WTC11 (cell line): ENCODE measurements at regions not wholly inside any gene's neighbourhood (a gene's known extent, or its start where the extent isn't known, plus 50 kb on each side); places are given as distances from the start of the nearest gene placed in this dataset.

Experiments
- ATAC-seq: fragments of 200-7000 bp; cut with Tn5 transposase; 2 replicates; pipeline ENCODE4 v1.10.0; 2021; ENCODE audit warnings: mild to moderate bottlenecking, moderate library complexity
- CTCF ChIA-PET: fragments of 300-600 bp; sonication (Branson Sonifier 250); formaldehyde crosslinking; loops from one replicate; lab custom pipeline; 2021; ENCODE audit warnings: antibody characterized with exemption; lab: Charles Lee
- POLR2A ChIA-PET: fragments of 350-600 bp; sonication (Branson Sonifier 250); formaldehyde crosslinking; loops from one replicate; lab custom pipeline; 2021; ENCODE audit warnings: antibody characterized with exemption; lab: Charles Lee
- DNase-seq: peaks from one replicate; pipeline ENCODE4 v3.0.0; 2021; ENCODE audit warnings: low spot score
- H3K27ac Mint-ChIP-seq: 2 replicates; pipeline ENCODE4 v1.8.0; 2021; ENCODE audit warnings: mixed read lengths
- H3K27me3 Mint-ChIP-seq: 2 replicates; pipeline ENCODE4 v1.8.0; 2021; ENCODE audit warnings: low read depth, mild to moderate bottlenecking, moderate library complexity, mixed read lengths
- H3K36me3 Mint-ChIP-seq: 2 replicates; pipeline ENCODE4 v1.8.0; 2021; ENCODE audit warnings: mixed read lengths
- H3K4me1 Mint-ChIP-seq: 2 replicates; pipeline ENCODE4 v1.8.0; 2022; ENCODE audit warnings: mixed read lengths
- H3K4me3 Mint-ChIP-seq: 2 replicates; pipeline ENCODE4 v1.8.0; 2021; ENCODE audit warnings: mild to moderate bottlenecking, moderate library complexity, mixed read lengths
- H3K9me3 Mint-ChIP-seq: 2 replicates; pipeline ENCODE4 v1.8.0; 2021; ENCODE audit warnings: mixed read lengths
- AFF4 ChIP-seq: sonication (generic); formaldehyde crosslinking; IDR thresholded peaks from 2 replicates; pipeline ENCODE4 v1.8.1; 2023; ENCODE audit warnings: mild to moderate bottlenecking, missing genetic modification reagents, borderline replicate concordance
- AR ChIP-seq: fragments of 250-450 bp; sonication (Bioruptor Pico); IDR thresholded peaks from 2 replicates; pipeline ENCODE4 v1.9.0; 2021; ENCODE audit warnings: mild to moderate bottlenecking
- ATF6 ChIP-seq: sonication (generic); formaldehyde crosslinking; IDR thresholded peaks from 2 replicates; pipeline ENCODE4 v1.8.1; 2023; ENCODE audit warnings: mild to moderate bottlenecking, missing genetic modification reagents
- ELF4 ChIP-seq: sonication (generic); formaldehyde crosslinking; IDR thresholded peaks from 2 replicates; pipeline ENCODE4 v1.8.1; 2022; ENCODE audit warnings: low read depth, mild to moderate bottlenecking, moderate library complexity, missing genetic modification reagents
- HMGA2 ChIP-seq: fragments of 250-450 bp; sonication (Bioruptor Pico); IDR thresholded peaks from 2 replicates; pipeline ENCODE4 v1.4.0; 2021; ENCODE audit warnings: mild to moderate bottlenecking, moderate library complexity
- IRF1 ChIP-seq: sonication (generic); formaldehyde crosslinking; IDR thresholded peaks from 2 replicates; pipeline ENCODE4 v1.8.0; 2023; ENCODE audit warnings: missing genetic modification reagents
- IRF2 ChIP-seq: sonication (generic); formaldehyde crosslinking; IDR thresholded peaks from 2 replicates; pipeline ENCODE4 v1.8.0; 2022; ENCODE audit warnings: low read depth, missing genetic modification reagents, borderline replicate concordance
- JAZF1 ChIP-seq: fragments of 250-450 bp; sonication (Bioruptor Pico); IDR thresholded peaks from 2 replicates; pipeline ENCODE4 v1.9.0; 2021; ENCODE audit warnings: moderate library complexity, mild to moderate bottlenecking, inconsistent platforms
- JUN ChIP-seq: sonication (generic); formaldehyde crosslinking; IDR thresholded peaks from 2 replicates; pipeline ENCODE4 v1.8.0; 2023; ENCODE audit warnings: mild to moderate bottlenecking, missing genetic modification reagents
- KAT7 ChIP-seq: sonication (generic); formaldehyde crosslinking; IDR thresholded peaks from 2 replicates; pipeline ENCODE4 v1.8.1; 2023; ENCODE audit warnings: missing genetic modification reagents, mild to moderate bottlenecking, borderline replicate concordance
- MXD4 ChIP-seq: fragments of 250-450 bp; sonication (Bioruptor Pico); IDR thresholded peaks from 2 replicates; pipeline ENCODE4 v1.8.0; 2021; ENCODE audit warnings: mild to moderate bottlenecking, moderate library complexity, borderline replicate concordance
- PRRX2 ChIP-seq: fragments of 250-450 bp; sonication (Bioruptor Pico); IDR thresholded peaks from 2 replicates; pipeline ENCODE4 v1.8.0; 2021; ENCODE audit warnings: mild to moderate bottlenecking
- RELA ChIP-seq: sonication (generic); formaldehyde crosslinking; IDR thresholded peaks from 2 replicates; pipeline ENCODE4 v1.8.1; 2022; ENCODE audit warnings: missing genetic modification reagents, mild to moderate bottlenecking, borderline replicate concordance
- SMAD4 ChIP-seq: sonication (generic); formaldehyde crosslinking; IDR thresholded peaks from 2 replicates; pipeline ENCODE4 v1.8.0; 2022; ENCODE audit warnings: mild to moderate bottlenecking, missing genetic modification reagents
- STAT6 ChIP-seq: sonication (generic); formaldehyde crosslinking; conservative IDR thresholded peaks from 2 replicates; pipeline ENCODE4 v1.8.1; 2023; ENCODE audit warnings: mild to moderate bottlenecking, low read depth, missing genetic modification reagents, moderate library complexity
- USF1 ChIP-seq: sonication (generic); formaldehyde crosslinking; IDR thresholded peaks from 2 replicates; pipeline ENCODE4 v1.8.0; 2022; ENCODE audit warnings: mild to moderate bottlenecking, missing genetic modification reagents
- ZBTB43 ChIP-seq: sonication (generic); formaldehyde crosslinking; IDR thresholded peaks from 2 replicates; pipeline ENCODE4 v1.8.1; 2023; ENCODE audit warnings: mild to moderate bottlenecking, missing genetic modification reagents
- ZNF317 ChIP-seq: sonication (generic); formaldehyde crosslinking; IDR thresholded peaks from 2 replicates; pipeline ENCODE4 v1.8.1; 2023; ENCODE audit warnings: low read depth, mild to moderate bottlenecking, moderate library complexity, missing genetic modification reagents, borderline replicate concordance

- TF ChIP-seq STAT6 = no peak
- no peak for TF ChIP-seq IRF2 (CRISPR knock-in tag)
- no peak for TF ChIP-seq AR (CRISPR knock-in tag)
Observed at GRCh38 chr12:78711954-78712353, 152.6 kb upstream of the SYT1 start (continued).

- ATAC-seq = peak; percentile 83
- H3K4me3 Mint-ChIP-seq = no peak overlapping the region
- CTCF ChIA-PET = no interaction called here
- peak; percentile 59; the same call in 1 of the 2 replicates for TF ChIP-seq ZNF317 (CRISPR knock-in tag)
- no peak for TF ChIP-seq SMAD4 (CRISPR knock-in tag)
- TF ChIP-seq, all 79 proteins: peak for 1
- Mint-ChIP-seq H3K27me3 (no peaks in the 10 kb centered on the region), H3K4me1 (peaks cover 9% of the 10 kb centered on the region), H3K36me3 (no peaks in the 10 kb centered on the region), H3K9me3 (no peaks in the 10 kb centered on the region), H3K27ac (no peak overlapping the region)
- POLR2A ChIA-PET = no interaction called here
- no peak for DNase-seq
Observed at GRCh38 chr12:78712834-78713481, 151.6 kb upstream of the SYT1 start.

GRCh38 chr12:78719721-78720120, 144.9 kb upstream of the SYT1 start:
- no peaks in the 10 kb centered on the region for H3K9me3 Mint-ChIP-seq
- ATAC-seq (no peak), DNase-seq (no peak)
- CTCF ChIA-PET = no interaction called here
- POLR2A ChIA-PET = no interaction called here
- no peak overlapping the region for H3K27ac Mint-ChIP-seq
- no peaks in the 10 kb centered on the region for H3K27me3 Mint-ChIP-seq
- no peak overlapping the region for H3K4me3 Mint-ChIP-seq
- H3K4me1 Mint-ChIP-seq = no peaks in the 10 kb centered on the region
- no peaks in the 10 kb centered on the region for H3K36me3 Mint-ChIP-seq
- TF ChIP-seq AFF4 (no peak), MXD4 (CRISPR knock-in tag) (no peak), USF1 (CRISPR knock-in tag) (no peak), JAZF1 (no peak), IRF1 (CRISPR knock-in tag) (no peak), RELA (no peak), ATF6 (CRISPR knock-in tag) (no peak), JUN (CRISPR knock-in tag) (no peak), HMGA2 (CRISPR knock-in tag) (no peak), ZBTB43 (no peak), PRRX2 (CRISPR knock-in tag) (no peak), ELF4 (CRISPR knock-in tag) (no peak), KAT7 (CRISPR knock-in tag) (no peak)
